Esophagus squamous epithelium (tissue), 4 donors: ENCODE measurements at regions not wholly inside any gene's neighbourhood (a gene's known extent, or its start where the extent isn't known, plus 50 kb on each side); places are given as distances from the start of the nearest gene placed in this dataset.

Source experiments
- CTCF ChIP-seq, 6 experiments: fragments of 450-650 bp in 4 of 6; fragments of 200-600 bp in 2 of 6; sonication (generic) in 2 of 6; IDR thresholded peaks; one replicate each; pipeline ENCODE4 v1.5.1; 2016 to 2019; ENCODE audit warnings: antibody characterized with exemption in 6 of 6, mild to moderate bottlenecking in 4 of 6, moderate library complexity in 4 of 6
- POLR2A ChIP-seq, 4 donors: fragments of 450-650 bp; IDR thresholded peaks; one replicate each; pipeline ENCODE4 v1.6.1; 2017; ENCODE audit warnings: antibody characterized with exemption in 4 of 4, mild to moderate bottlenecking in 4 of 4, moderate library complexity in 3 of 4

GRCh38 chr12:84033162-84033561 lies 879.4 kb downstream of the SLC6A15 start:
- TF ChIP-seq CTCF (IDR thresholded peaks at IDR 0.05) (no peak), POLR2A (IDR thresholded peaks at IDR 0.05) (no peak)
